Epithelial cell of esophagus (primary cell): ENCODE measurements at regions not wholly inside any gene's neighbourhood (a gene's known extent, or its start where the extent isn't known, plus 50 kb on each side); places are given as distances from the start of the nearest gene placed in this dataset.
"Not testable (repeated sequence)": the region's sequence is repeated elsewhere in the genome, so short reads cannot be mapped to it uniquely, and the experiment has no call there.

Experiments used
- DNase-seq: peaks from one replicate; pipeline ENCODE4 v3.0.0; 2010; ENCODE audit warnings: low read depth
- H3K4me3 ChIP-seq: 2 replicates; pipeline ENCODE4 v1.5.1; 2011; ENCODE audit warnings: mild to moderate bottlenecking, low read length, control low read depth
- CTCF ChIP-seq: IDR thresholded peaks from 2 replicates; pipeline ENCODE4 v1.5.1; 2011; ENCODE audit warnings: low read depth, mild to moderate bottlenecking, low read length, control low read depth, inconsistent platforms; ENCODE audit not compliant: insufficient read depth; ENCODE audit errors: missing control alignments

GRCh38 chr5:107744418-107745330, 73.9 kb upstream of the EFNA5 start:
- no peak for DNase-seq
- H3K4me3 ChIP-seq = no peak overlapping the region
- no peak for TF ChIP-seq CTCF

- DNase-seq = peak; percentile 89
- TF ChIP-seq CTCF = no peak
- H3K4me3 ChIP-seq = no peak overlapping the region
Measured at GRCh38 chr5:107743373-107744000, 72.8 kb upstream of the EFNA5 start.

GRCh38 chr5:107739661-107740060, 68.9 kb upstream of the EFNA5 start:
- H3K4me3 ChIP-seq = no peak overlapping the region
- DNase-seq = peak; percentile 80
- TF ChIP-seq CTCF = no peak

GRCh38 chr5:107736638-107737037, 65.9 kb upstream of the EFNA5 start:
- DNase-seq = no peak
- no peak overlapping the region for H3K4me3 ChIP-seq
- TF ChIP-seq CTCF = no peak

GRCh38 chr5:107736089-107736488, 65.4 kb upstream of the EFNA5 start:
- DNase-seq, H3K4me3 ChIP-seq: not testable (repeated sequence)

- no peak for DNase-seq
- TF ChIP-seq CTCF = no peak
- no peak overlapping the region for H3K4me3 ChIP-seq
Measured at GRCh38 chr5:107735558-107735957, 64.8 kb upstream of the EFNA5 start.

- H3K4me3 ChIP-seq = no peak overlapping the region
- DNase-seq = no peak
- TF ChIP-seq CTCF = no peak
Measured at GRCh38 chr5:107726896-107727295, 56.2 kb upstream of the EFNA5 start.
